ENCODE measurements at regions not wholly inside any gene's neighbourhood (a gene's known extent, or its start where the extent isn't known, plus 50 kb on each side); places are given as distances from the start of the nearest gene placed in this dataset.

GRCh38 chr4:16387448-16387847, 161.2 kb upstream of the TAPT1 start:
- no peaks in the 10 kb centered on the region for H3K36me3 ChIP-seq (ENCODE audit: control insufficient read depth, insufficient read depth, low read length)
- no peak for DNase-seq (ENCODE audit: low read depth)
- no peak for TF ChIP-seq CTCF (IDR thresholded peaks at IDR 0.05; ENCODE audit: insufficient read depth, low read length, severe bottlenecking)
- H3K4me3 ChIP-seq (ENCODE audit: low read depth, low read length), result no peak overlapping the region
- no peaks in the 10 kb centered on the region for H3K27me3 ChIP-seq (ENCODE audit: control insufficient read depth, insufficient read depth, low read length)
- no peak for FAIRE-seq

GRCh38 chr4:16386711-16387320, 160.5 kb upstream of the TAPT1 start:
- Histone ChIP-seq H3K36me3 (ENCODE audit: control insufficient read depth, insufficient read depth, low read length) (no peaks in the 10 kb centered on the region), H3K27me3 (ENCODE audit: control insufficient read depth, insufficient read depth, low read length) (no peaks in the 10 kb centered on the region), H3K4me3 (ENCODE audit: low read depth, low read length) (no peak overlapping the region)
- no peak for DNase-seq (ENCODE audit: low read depth)
- no peak for FAIRE-seq
- no peak for TF ChIP-seq CTCF (IDR thresholded peaks at IDR 0.05; ENCODE audit: insufficient read depth, low read length, severe bottlenecking)

- Histone ChIP-seq H3K4me3 (ENCODE audit: low read depth, low read length) (no peak overlapping the region), H3K27me3 (ENCODE audit: control insufficient read depth, insufficient read depth, low read length) (no peaks in the 10 kb centered on the region), H3K36me3 (ENCODE audit: control insufficient read depth, insufficient read depth, low read length) (no peaks in the 10 kb centered on the region)
- no peak for FAIRE-seq
- TF ChIP-seq CTCF (IDR thresholded peaks at IDR 0.05; ENCODE audit: insufficient read depth, low read length, severe bottlenecking), result no peak
- DNase-seq (ENCODE audit: low read depth), result no peak
These were observed 158.3 kb upstream of the TAPT1 start for GRCh38 chr4:16384576-16384975.

GRCh38 chr4:16382571-16382970, 156.3 kb upstream of the TAPT1 start:
- TF ChIP-seq CTCF (IDR thresholded peaks at IDR 0.05; ENCODE audit: insufficient read depth, low read length, severe bottlenecking), result no peak
- no peaks in the 10 kb centered on the region for H3K27me3 ChIP-seq (ENCODE audit: control insufficient read depth, insufficient read depth, low read length)
- H3K36me3 ChIP-seq (ENCODE audit: control insufficient read depth, insufficient read depth, low read length), result no peaks in the 10 kb centered on the region
- FAIRE-seq, result no peak
- H3K4me3 ChIP-seq (ENCODE audit: low read depth, low read length), result no peak overlapping the region
- no peak for DNase-seq (ENCODE audit: low read depth)

- Histone ChIP-seq H3K27me3 (ENCODE audit: control insufficient read depth, insufficient read depth, low read length) (no peaks in the 10 kb centered on the region), H3K4me3 (ENCODE audit: low read depth, low read length) (no peak overlapping the region), H3K36me3 (ENCODE audit: control insufficient read depth, insufficient read depth, low read length) (no peaks in the 10 kb centered on the region)
- no peak for FAIRE-seq
- no peak for DNase-seq (ENCODE audit: low read depth)
- no peak for TF ChIP-seq CTCF (IDR thresholded peaks at IDR 0.05; ENCODE audit: insufficient read depth, low read length, severe bottlenecking)
These were observed 151.6 kb upstream of the TAPT1 start for GRCh38 chr4:16377887-16378286.

- DNase-seq (ENCODE audit: low read depth), result no peak
These were observed 138.8 kb upstream of the TAPT1 start for GRCh38 chr4:16365036-16365569.

More at GRCh38 chr4:16365036-16365569, 138.8 kb upstream of the TAPT1 start:
- H3K4me3 ChIP-seq (ENCODE audit: low read depth, low read length), result no peak overlapping the region
- TF ChIP-seq CTCF (IDR thresholded peaks at IDR 0.05; ENCODE audit: insufficient read depth, low read length, severe bottlenecking), result no peak
- FAIRE-seq, result no peak
- H3K36me3 ChIP-seq (ENCODE audit: control insufficient read depth, insufficient read depth, low read length), result no peaks in the 10 kb centered on the region
- no peaks in the 10 kb centered on the region for H3K27me3 ChIP-seq (ENCODE audit: control insufficient read depth, insufficient read depth, low read length)

Measured in bronchial epithelial cell (primary cell).